ENCODE measurements at regions not wholly inside any gene's neighbourhood (a gene's known extent, or its start where the extent isn't known, plus 50 kb on each side); places are given as distances from the start of the nearest gene placed in this dataset.
A peak's percentile ranks its signal among the peaks of the same experiment; 100 is the strongest.

- DNase-seq: no peak
These were observed 202.9 kb upstream of the CTNNB1 start for GRCh38 chr3:40996382-40996781.

GRCh38 chr3:40996827-40997710 lies 202.2 kb upstream of the CTNNB1 start:
- DNase-seq: no peak

- no peak for DNase-seq
These were observed 201.4 kb upstream of the CTNNB1 start for GRCh38 chr3:40997711-40998519.

- no peak for DNase-seq
These were observed 199.6 kb upstream of the CTNNB1 start for GRCh38 chr3:40999682-41000081.

GRCh38 chr3:41000471-41000870 lies 198.8 kb upstream of the CTNNB1 start:
- no peak for DNase-seq

DNA sequence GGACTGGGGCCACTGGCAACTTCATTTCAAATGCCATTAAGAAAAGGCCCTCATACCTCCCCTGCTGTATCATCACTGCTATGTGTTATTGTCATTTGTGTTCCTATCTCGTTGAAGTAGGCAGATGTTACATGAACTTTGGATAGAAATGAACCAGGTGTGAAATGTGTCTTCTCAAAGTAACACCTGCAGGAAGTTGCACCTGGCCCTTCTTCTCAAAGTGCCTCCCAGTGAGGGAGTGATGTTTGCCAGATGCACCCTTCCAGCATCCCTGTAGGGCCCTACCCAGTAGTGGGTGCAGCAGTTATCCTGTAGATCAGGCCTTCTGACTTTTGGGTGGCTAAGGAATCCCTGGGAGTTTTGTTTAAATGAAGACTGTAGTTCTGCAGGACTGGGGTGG lies 197.7 kb upstream of the CTNNB1 start:
- DNase-seq: no peak

- no peak for DNase-seq
These were observed 197.2 kb upstream of the CTNNB1 start for GRCh38 chr3:41002104-41002503.

GRCh38 chr3:41007399-41007798 lies 191.9 kb upstream of the CTNNB1 start:
- no peak for DNase-seq

- no peak for DNase-seq
These were observed 187.5 kb upstream of the CTNNB1 start for GRCh38 chr3:41011854-41012253.

- DNase-seq: no peak
These were observed 180.4 kb upstream of the CTNNB1 start for GRCh38 chr3:41018855-41019254.

DNA sequence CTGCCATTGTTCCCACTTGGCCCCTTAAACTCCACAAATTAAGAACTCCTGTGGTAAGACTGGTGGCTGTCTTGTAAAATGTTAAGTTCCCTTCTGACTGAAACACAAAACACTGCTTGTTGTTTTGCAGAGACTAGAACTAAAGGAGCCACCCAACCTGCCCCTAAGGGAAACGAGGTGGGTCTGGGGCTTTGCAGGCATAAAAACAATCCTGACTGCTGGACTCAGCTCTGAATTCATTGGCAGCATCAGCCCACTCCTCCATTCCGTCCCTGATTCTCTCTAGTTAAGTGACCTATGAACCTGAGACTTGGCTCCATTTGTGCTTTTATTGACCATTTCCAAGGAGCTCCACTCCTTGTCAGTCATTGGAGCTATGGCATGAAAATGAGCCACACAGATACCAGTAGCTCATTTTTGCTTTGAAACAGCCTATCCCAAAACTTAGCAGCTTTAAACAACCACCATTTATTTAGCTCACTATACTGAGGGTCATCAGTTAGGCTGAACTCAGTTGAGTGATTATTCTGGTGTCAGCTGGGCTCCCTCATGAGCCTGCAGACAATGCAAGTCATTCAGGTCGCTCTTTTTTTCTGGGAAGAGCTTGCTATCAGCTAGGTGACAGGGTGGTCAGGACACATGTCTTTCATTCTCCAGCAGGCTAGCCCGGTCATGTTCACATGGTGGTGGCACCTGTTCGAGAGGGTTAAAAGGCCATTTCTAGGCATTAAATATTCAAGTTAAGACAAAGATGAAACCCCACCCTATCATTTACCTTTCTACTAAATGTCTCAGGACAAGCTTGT lies 175.1 kb upstream of the CTNNB1 start:
- no peak for DNase-seq

DNA sequence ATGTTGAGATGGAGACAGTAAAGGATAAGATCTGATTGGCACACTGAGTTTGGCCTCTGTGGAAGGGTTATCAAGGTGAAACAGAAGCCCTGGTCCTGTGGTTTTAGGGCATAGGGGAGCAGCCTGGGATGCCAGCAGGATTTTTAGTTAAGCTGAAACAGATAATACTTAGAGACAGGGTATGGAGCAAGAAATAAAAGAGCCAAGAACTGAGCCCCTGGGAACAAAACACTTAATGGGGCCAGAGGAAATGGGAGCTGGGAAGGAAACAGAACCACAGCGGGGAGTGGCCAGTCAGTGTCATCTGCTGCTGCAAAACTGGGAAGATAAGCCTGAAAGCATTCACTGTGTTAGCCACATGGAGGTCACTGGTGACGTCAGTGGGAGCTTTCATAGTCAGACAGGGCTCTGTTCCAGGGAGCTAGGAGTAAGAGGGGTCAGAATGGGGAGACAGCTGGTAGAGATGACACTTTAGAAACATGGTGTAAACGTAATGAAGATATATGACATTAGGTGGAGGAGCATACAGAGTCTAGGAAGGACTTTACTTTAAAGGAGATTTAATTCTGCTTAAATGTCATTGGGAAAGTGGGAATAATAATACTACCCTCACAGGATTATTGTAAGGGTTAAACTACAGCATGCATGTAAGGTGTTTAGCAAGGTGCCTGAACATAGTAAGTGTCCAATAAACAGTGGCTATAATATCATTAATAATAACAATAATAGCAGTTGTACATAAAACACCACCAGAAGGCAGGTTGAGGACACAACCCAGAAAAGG lies 172.7 kb upstream of the CTNNB1 start:
- peak; percentile 1 for DNase-seq

- DNase-seq: no peak
These were observed 169.9 kb upstream of the CTNNB1 start for GRCh38 chr3:41029356-41029755.

DNA sequence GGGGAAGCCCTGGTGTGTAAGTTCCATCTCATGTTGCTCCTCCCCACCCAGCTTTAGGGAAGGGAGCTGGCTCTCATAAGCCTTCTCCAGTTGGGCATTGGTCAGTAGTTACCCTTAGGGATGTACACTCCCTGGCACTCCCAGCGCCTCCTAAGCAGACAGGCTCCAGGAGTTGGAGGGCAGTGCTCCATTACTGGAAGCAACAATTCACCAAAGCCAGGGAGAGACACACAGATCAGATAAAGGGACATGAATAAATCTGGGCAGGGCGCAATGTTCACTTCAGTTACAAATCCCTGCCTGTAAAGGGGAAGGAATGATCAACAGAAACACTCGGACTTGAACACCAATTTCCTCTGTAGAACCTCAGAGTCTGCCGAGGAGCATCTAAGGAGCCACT lies 169.1 kb upstream of the CTNNB1 start:
- DNase-seq: no peak

- no peak for DNase-seq
These were observed 167.9 kb upstream of the CTNNB1 start for GRCh38 chr3:41031401-41031800.

DNA sequence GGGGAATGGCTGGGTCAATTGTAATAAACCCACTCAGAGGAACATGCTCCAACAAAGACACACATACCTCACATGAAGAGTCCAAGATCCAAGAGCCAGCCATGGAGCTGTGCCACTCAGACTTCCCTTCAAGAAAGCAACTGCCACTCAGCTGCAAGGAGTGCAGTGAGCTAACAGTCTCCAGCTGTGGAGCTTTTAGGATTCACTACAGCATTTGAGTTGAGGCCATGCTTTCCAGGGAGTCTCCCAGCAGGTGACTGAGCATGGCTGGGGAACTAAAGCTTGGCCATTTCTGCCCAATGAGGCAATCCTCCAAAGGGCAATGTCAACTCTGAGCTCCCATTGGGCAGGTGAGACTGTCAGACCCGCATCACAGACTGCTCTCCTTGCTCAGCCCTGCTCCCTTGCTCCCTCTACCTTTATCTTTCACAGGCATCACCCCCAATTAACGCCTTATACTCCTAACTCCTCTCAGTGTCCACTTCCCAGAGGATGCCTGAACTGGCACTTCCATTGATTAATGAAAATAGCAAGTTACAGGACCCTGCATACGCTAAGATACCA lies 165.3 kb upstream of the CTNNB1 start:
- no peak for DNase-seq

DNA sequence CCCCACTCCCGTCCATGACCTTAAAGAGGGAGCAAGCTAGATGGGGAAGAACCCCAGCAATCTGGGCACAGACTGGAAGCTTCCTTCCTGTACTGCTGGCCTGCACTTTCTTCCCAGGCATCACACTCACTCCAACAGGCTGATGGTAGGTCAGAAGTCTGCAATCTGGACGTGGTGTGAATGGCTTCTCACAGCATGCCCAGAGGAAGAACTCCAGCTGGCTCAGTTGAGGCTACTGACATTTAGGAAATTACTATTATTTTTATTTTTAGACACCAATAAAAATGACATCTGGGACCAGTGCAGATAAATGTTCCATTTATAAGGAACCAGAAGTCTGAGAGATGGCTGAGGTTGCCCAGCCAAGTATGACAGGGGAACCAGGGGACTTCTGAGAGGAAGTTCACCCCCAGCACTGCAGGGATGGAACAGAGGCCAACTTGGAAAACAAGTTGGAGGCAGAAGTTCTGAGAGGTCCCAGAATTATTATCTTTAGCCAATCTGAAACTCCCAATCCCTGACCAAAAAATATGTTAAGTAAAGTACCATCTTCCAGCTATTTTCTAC lies 163.8 kb upstream of the CTNNB1 start:
- no peak for DNase-seq

- DNase-seq: no peak
These were observed 161.5 kb upstream of the CTNNB1 start for GRCh38 chr3:41037651-41038334.

DNA sequence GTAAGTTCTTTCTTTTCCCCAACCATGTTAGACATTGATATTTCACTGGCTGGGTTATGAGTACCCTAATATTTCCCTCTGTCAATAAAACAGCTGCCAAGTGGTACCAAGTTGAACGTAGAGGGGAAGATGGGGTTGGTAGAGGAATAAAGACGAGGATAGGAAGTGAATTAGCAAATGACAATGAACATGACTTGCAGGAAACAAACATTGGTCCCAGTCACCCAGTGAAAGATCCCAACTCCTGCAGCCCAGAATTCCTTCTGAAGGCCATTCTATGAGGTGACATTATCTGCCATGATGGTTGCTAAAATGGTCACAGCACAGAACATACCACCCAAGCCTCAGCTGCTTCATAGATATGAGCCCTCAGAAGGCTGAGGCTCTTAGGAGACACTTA lies 159.0 kb upstream of the CTNNB1 start:
- no peak for DNase-seq

DNA sequence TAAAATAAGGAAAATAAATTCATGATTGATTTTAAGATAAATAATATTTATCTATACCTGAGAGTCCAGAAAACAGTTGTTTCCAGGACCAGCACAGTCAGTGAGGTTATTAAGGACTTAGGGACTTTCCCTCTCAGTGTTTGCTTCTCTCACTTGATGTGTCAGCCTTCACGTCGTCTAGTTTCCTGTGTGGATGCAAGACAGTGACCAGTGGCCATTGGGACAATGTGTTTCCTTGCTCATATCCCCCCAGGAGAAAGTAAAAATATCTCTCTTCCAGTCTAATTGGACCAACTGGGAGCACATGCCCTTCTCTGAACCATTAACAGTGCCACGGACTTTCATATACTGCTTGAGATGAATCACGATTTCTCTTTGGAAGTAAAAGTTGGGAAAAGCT lies 157.8 kb upstream of the CTNNB1 start:
- DNase-seq: no peak

DNA sequence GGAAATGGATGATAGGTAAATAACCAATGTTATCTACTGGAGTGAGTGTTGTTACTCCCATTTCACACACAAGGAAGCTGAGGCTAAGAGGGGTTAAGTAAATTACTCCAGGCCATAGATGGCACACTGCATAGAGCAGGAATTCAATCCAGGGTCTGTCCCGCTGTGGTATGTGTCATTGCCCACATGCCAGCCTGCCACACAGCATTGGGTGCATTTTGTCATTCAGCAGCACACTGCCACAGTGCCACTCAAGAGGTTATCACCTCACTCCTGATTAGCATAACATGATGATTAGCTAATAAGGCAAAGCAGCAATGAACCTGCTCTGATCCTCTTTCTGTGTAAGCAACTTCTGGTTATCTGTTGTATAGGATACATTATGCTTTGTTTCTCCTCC lies 157.4 kb upstream of the CTNNB1 start:
- DNase-seq: no peak

Measured in occipital lobe (tissue), 1 donor.